Uterus (tissue), 2 donors: ENCODE measurements at regions not wholly inside any gene's neighbourhood (a gene's known extent, or its start where the extent isn't known, plus 50 kb on each side); places are given as distances from the start of the nearest gene placed in this dataset.

Experiments
- POLR2A ChIP-seq, 2 donors: fragments of 450-650 bp; IDR thresholded peaks; one replicate each; pipeline ENCODE4 v1.6.1; 2016; ENCODE audit warnings: antibody characterized with exemption in 2 of 2, mild to moderate bottlenecking in 1 of 2, moderate library complexity in 1 of 2
- TF ChIP-seq, protein P1 (sequence below), 4 experiments: fragments of 200-600 bp in 2 of 4; fragments of 450-650 bp in 2 of 4; sonication (generic) in 2 of 4; IDR thresholded peaks; one replicate each; pipeline ENCODE4 v1.5.1; 2016 to 2019; ENCODE audit warnings: antibody characterized with exemption in 4 of 4, mild to moderate bottlenecking in 2 of 4, moderate library complexity in 1 of 4

DNA sequence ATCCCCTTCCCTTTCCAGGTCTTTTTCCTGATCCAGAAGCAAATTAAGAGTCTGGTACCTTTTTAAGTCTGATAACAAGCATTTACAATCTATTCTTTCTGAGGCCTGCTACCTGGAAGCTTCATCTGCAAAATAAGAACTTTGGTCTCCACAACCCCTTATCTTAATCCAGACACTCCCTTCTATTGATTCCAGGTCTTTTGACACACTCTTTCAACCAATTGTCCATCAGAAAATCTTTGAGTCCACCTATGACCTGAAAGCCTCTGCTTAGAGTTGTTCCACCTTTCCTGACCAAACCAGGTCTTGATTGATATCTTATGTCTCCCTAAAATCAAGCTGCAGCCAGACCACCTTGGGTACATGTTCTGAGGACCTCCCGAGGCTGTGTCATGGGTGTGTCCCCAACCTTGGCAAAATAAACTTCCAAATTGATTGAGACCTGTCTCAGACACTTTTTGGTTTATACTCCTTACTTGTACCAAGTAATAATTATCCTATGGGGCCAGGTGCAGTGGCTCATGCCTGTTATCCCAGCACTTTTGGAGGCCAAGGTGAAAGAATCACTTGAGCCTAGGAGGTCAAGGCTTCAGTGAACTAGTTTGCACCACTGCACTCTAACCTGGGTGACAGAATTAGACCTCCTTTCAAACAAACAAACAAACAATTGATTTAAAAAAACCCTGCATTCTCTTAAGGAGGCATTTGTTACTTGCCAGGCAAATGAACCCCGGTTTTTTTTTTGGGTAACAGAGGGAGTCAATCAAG lies 126.1 kb downstream of the MAP3K21 start:
- TF ChIP-seq, protein P1, sequence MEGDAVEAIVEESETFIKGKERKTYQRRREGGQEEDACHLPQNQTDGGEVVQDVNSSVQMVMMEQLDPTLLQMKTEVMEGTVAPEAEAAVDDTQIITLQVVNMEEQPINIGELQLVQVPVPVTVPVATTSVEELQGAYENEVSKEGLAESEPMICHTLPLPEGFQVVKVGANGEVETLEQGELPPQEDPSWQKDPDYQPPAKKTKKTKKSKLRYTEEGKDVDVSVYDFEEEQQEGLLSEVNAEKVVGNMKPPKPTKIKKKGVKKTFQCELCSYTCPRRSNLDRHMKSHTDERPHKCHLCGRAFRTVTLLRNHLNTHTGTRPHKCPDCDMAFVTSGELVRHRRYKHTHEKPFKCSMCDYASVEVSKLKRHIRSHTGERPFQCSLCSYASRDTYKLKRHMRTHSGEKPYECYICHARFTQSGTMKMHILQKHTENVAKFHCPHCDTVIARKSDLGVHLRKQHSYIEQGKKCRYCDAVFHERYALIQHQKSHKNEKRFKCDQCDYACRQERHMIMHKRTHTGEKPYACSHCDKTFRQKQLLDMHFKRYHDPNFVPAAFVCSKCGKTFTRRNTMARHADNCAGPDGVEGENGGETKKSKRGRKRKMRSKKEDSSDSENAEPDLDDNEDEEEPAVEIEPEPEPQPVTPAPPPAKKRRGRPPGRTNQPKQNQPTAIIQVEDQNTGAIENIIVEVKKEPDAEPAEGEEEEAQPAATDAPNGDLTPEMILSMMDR (IDR thresholded peaks at IDR 0.05): no peak
- no peak for TF ChIP-seq POLR2A (IDR thresholded peaks at IDR 0.05)
